Thyroid gland (tissue), 4 donors: ENCODE measurements at regions not wholly inside any gene's neighbourhood (a gene's known extent, or its start where the extent isn't known, plus 50 kb on each side); places are given as distances from the start of the nearest gene placed in this dataset.

ENCODE experiments used
- DNase-seq, 2 donors: peaks; one replicate each; pipeline ENCODE4 v3.0.0-alpha.2; 2019
- H3K27ac ChIP-seq, 3 donors: fragments of 200-600 bp; sonication (generic); 1 replicate in 2 of 3; 2 replicates in 1 of 3; pipeline ENCODE4 v1.5.1; 2016 to 2019; ENCODE audit warnings: mild to moderate bottlenecking in 1 of 3, moderate library complexity in 1 of 3
- H3K27me3 ChIP-seq: fragments of 200-600 bp; sonication (generic); one replicate; pipeline ENCODE4 v1.5.1; 2019
- H3K36me3 ChIP-seq, 2 donors: fragments of 200-600 bp; sonication (generic); one replicate each; pipeline ENCODE4 v1.5.1; 2016 to 2019
- H3K4me1 ChIP-seq, 2 donors: fragments of 200-600 bp; sonication (generic); one replicate each; pipeline ENCODE4 v1.5.1; 2017 to 2019
- H3K4me3 ChIP-seq, 3 donors: fragments of 200-600 bp; sonication (generic); replicated peaks in 1 of 3; 1 replicate in 2 of 3; 2 replicates in 1 of 3; pipeline ENCODE4 v1.5.1; 2016; ENCODE audit warnings: mild to moderate bottlenecking in 1 of 3
- H3K9me3 ChIP-seq: fragments of 200-600 bp; sonication (generic); one replicate; pipeline ENCODE4 v1.5.1; 2017
- POLR2A ChIP-seq, 2 donors: fragments of 450-650 bp; IDR thresholded peaks; one replicate each; pipeline ENCODE4 v1.6.1; 2017; ENCODE audit warnings: antibody characterized with exemption in 2 of 2, mild to moderate bottlenecking in 2 of 2, moderate library complexity in 1 of 2
- WGBS, 2 donors: methylation state at CpG; one replicate each; pipeline ENCODE4 v1.1.5; 2017; 5-methylcytosine and 5-hydroxymethylcytosine counted together
- intact Hi-C: fragments of 100-400 bp; cut with DNase I; formaldehyde crosslinking; loops from one replicate; pipeline ENCODE4 v1.15.1; 2023
- TF ChIP-seq, protein P1 (sequence below), 6 experiments: fragments of 200-600 bp in 3 of 6; fragments of 450-650 bp in 3 of 6; sonication (generic) in 3 of 6; IDR thresholded peaks; one replicate each; pipeline ENCODE4 v1.5.1; 2016 to 2019; ENCODE audit warnings: antibody characterized with exemption in 6 of 6, mild to moderate bottlenecking in 2 of 6, inconsistent platforms in 1 of 6, moderate library complexity in 1 of 6

DNA sequence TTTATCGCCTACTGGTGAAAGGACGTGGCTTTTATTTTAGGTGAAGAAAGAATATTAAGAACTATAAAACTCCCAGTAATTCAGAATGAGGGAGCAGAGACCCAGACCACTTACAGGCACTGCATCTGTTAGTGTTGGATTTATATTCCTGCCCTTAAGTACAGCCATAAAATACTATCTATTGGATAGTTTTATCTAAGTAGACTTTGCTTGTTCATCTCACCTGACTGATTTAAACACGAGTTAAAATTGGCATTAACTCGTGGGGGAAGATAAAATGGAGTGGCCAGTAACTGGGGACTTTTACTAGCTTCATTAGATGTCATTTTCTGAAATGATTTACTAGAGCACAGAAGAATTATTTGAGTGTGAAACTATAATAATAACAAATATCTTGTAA lies 1377.5 kb upstream of the TMEM132C start:
- intact Hi-C loops = no loop called here

DNA sequence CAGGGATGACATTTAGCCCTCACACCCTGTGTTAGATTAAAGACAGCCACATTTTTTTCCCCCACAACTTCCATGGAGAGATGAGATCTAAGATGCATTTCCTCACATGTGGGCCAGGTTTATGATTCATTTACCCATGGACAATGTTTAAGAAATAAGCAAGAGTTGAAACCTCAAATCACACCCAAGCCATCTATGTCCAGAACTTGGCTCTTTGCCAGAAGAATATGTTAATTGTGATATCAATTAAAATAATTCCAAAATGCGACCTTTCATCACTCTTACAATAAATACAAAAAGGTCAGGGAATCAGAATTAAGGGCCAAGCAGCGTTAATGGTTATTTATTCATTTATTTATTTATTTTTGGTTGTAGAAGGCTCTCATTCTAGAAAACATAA lies 1376.9 kb upstream of the TMEM132C start:
- 78 to 79% methylated on average over 2 of the region's 2 CpGs for WGBS, 2 donors
- no peaks in the 10 kb centered on the region for H3K36me3 ChIP-seq
- no peak overlapping the region for H3K4me3 ChIP-seq
- no peaks in the 10 kb centered on the region for H3K27me3 ChIP-seq
- intact Hi-C loops = no loop called here
- no peaks in the 10 kb centered on the region for H3K4me1 ChIP-seq
- H3K27ac ChIP-seq = no peak overlapping the region
- DNase-seq = no peak
- TF ChIP-seq, protein P1, sequence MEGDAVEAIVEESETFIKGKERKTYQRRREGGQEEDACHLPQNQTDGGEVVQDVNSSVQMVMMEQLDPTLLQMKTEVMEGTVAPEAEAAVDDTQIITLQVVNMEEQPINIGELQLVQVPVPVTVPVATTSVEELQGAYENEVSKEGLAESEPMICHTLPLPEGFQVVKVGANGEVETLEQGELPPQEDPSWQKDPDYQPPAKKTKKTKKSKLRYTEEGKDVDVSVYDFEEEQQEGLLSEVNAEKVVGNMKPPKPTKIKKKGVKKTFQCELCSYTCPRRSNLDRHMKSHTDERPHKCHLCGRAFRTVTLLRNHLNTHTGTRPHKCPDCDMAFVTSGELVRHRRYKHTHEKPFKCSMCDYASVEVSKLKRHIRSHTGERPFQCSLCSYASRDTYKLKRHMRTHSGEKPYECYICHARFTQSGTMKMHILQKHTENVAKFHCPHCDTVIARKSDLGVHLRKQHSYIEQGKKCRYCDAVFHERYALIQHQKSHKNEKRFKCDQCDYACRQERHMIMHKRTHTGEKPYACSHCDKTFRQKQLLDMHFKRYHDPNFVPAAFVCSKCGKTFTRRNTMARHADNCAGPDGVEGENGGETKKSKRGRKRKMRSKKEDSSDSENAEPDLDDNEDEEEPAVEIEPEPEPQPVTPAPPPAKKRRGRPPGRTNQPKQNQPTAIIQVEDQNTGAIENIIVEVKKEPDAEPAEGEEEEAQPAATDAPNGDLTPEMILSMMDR (IDR thresholded peaks at IDR 0.05) = no peak
- TF ChIP-seq POLR2A (IDR thresholded peaks at IDR 0.05) = no peak
- H3K9me3 ChIP-seq = no peaks in the 10 kb centered on the region

More for the DNA sequence above, 1377.5 kb upstream of the TMEM132C start:
- no peak for DNase-seq
- Histone ChIP-seq H3K4me1 (no peaks in the 10 kb centered on the region), H3K36me3 (no peaks in the 10 kb centered on the region), H3K27ac (no peak overlapping the region), H3K4me3 (no peak overlapping the region), H3K9me3 (no peaks in the 10 kb centered on the region), H3K27me3 (no peaks in the 10 kb centered on the region)
- 77 to 85% methylated on average over 4 of the region's 4 CpGs for WGBS, 2 donors
- TF ChIP-seq, protein P1 (IDR thresholded peaks at IDR 0.05) = no peak
- no peak for TF ChIP-seq POLR2A (IDR thresholded peaks at IDR 0.05)

DNA sequence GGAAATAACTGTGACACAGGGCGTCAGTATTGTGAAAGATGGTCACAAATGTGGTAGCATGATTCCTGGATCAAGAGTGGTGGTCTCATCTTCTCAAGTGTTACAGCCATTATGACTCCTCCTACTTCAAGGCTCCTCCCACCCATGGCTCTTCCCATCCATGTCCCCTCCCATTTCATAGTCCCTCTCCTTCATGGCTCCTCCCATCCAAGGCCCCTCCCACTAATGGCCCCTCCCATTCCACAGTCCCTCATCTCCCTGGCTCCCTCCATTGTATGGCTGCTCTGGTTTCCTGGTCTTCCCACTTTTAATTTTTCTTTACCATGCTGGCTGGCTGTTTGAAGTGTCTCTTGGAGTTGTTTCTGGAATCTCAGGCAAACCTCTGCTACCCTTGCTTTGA lies 1375.2 kb upstream of the TMEM132C start:
- H3K27ac ChIP-seq = no peak overlapping the region
- WGBS, 2 donors = 87 to 94% methylated on average over 1 of the region's 1 CpG
- H3K4me1 ChIP-seq = no peaks in the 10 kb centered on the region
- H3K27me3 ChIP-seq = no peaks in the 10 kb centered on the region
- H3K36me3 ChIP-seq = no peaks in the 10 kb centered on the region
- TF ChIP-seq, protein P1 (IDR thresholded peaks at IDR 0.05) = no peak
- TF ChIP-seq POLR2A (IDR thresholded peaks at IDR 0.05) = no peak
- DNase-seq = no peak
- no peaks in the 10 kb centered on the region for H3K9me3 ChIP-seq
- intact Hi-C loops = no loop called here
- no peak overlapping the region for H3K4me3 ChIP-seq

DNA sequence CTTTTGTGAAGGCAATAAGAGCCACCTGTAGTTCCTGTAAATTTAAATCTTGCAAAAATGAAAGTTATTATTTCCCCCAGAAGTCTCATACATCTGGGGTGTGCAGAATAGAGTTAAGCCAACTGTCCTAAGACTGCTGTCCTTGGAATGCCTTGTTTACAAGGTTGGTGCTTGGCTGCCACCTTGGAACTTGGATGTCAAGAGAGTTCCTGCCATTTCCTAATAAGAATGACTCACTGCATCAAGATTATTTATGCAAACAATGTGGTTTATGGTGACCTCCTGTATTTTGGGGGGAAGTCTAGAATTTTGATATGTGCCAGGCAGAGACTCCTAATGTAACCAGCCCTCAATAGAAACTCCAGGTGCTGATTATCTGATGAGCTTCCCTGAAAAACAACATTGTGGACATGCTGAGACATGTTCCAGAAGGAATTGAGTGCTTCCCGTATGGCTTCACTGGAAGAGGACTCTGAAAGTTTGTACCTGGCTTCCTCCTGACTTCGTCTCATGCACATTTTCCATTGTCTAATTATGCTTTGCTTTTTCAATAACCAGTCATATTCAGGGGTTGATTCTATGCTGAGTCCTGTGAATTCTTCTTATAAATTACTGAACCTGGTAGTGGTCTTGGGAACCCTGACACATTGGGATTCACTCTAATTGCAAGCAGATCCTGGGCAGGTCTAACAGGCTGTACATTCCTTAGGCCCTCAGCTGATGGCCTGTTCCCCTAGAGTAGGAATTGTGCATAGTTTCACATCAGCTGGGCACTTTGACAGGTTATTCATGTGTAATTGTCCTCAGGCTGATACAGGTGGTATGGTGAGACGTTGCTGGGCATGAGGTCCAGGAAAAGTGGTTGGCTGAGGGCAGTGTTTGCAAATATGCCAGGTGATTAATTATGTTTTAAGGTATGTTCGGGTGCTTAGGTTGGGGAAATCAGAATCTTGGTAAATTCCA lies 1370.7 kb upstream of the TMEM132C start:
- no peak for TF ChIP-seq POLR2A (IDR thresholded peaks at IDR 0.05)
- TF ChIP-seq, protein P1 (IDR thresholded peaks at IDR 0.05) = no peak
- intact Hi-C loops = no loop called here
- no peaks in the 10 kb centered on the region for H3K9me3 ChIP-seq
- no peak for DNase-seq
- no peaks in the 10 kb centered on the region for H3K4me1 ChIP-seq
- H3K27ac ChIP-seq = no peak overlapping the region
- no peaks in the 10 kb centered on the region for H3K27me3 ChIP-seq
- WGBS, 2 donors = 70 to 75% methylated on average over 4 of the region's 4 CpGs
- H3K36me3 ChIP-seq = no peaks in the 10 kb centered on the region
- H3K4me3 ChIP-seq = no peak overlapping the region

DNA sequence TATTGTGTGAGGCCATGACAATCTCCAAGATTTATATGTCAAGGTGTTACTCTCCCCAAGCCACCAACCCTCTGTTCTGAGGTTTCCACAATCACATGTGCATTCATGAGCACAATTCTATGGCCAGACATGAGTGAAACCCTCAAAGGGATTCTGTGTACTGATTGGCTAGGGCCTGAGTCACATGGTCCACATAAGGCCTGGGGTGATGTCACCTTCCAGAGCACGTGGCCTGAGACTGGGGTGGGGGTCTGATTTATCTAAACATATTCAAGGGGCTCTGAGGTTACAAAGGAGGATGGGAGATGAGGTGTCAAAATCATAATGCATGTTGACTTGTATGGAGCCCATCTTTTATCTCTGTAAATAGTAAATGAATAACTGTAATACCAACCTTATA lies 1369.9 kb upstream of the TMEM132C start:
- 43 to 62% methylated on average over 1 of the region's 1 CpG for WGBS, 2 donors
- Histone ChIP-seq H3K9me3 (no peaks in the 10 kb centered on the region), H3K36me3 (no peaks in the 10 kb centered on the region), H3K4me3 (no peak overlapping the region), H3K27me3 (no peaks in the 10 kb centered on the region), H3K4me1 (no peaks in the 10 kb centered on the region), H3K27ac (no peak overlapping the region)
- no peak for TF ChIP-seq POLR2A (IDR thresholded peaks at IDR 0.05)
- TF ChIP-seq, protein P1 (IDR thresholded peaks at IDR 0.05) = no peak
- no peak for DNase-seq
- intact Hi-C loops = no loop called here
